PC-3 (cell line): ENCODE measurements at regions not wholly inside any gene's neighbourhood (a gene's known extent, or its start where the extent isn't known, plus 50 kb on each side); places are given as distances from the start of the nearest gene placed in this dataset.

Experiments used
- EZH2 ChIP-seq: fragments of 300-600 bp; sonication (generic); IDR thresholded peaks from one replicate; pipeline ENCODE4 v1.6.1; 2017; ENCODE audit warnings: antibody characterized with exemption, mild to moderate bottlenecking, low read length; ENCODE audit not compliant: unreplicated experiment
- TF ChIP-seq, protein P1 (sequence below): fragments of 300-600 bp; sonication (generic); conservative IDR thresholded peaks from 2 replicates; pipeline ENCODE4 v1.5.1; 2017; ENCODE audit warnings: antibody characterized with exemption, low read depth, mild to moderate bottlenecking, low read length

DNA sequence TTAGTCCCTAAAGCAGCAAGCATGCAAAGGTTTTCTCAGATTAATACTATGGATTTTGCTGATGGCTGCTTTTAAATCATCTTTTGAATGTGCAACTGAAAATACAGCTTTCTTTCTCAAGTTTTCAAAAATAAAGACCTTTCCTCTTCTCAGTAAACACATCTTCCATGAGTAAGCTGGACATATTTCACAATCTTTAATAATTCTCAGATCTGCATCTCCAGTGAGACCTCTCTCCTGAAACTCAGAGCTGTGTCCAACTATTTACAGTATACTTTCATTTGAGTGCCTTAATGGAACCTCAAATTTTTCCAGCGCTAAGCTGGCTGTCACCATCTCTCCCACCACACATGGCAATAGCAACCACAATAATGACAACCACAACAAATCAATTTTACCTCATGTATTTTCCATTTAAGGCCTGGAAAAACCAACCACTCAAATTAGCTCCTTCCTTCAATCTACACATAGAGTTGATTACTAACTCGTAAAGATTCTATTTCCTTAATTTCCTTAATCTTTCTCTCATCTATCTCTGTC, 192.4 kb upstream of the RPL34 start:
- no peak for TF ChIP-seq EZH2
- TF ChIP-seq, protein P1, sequence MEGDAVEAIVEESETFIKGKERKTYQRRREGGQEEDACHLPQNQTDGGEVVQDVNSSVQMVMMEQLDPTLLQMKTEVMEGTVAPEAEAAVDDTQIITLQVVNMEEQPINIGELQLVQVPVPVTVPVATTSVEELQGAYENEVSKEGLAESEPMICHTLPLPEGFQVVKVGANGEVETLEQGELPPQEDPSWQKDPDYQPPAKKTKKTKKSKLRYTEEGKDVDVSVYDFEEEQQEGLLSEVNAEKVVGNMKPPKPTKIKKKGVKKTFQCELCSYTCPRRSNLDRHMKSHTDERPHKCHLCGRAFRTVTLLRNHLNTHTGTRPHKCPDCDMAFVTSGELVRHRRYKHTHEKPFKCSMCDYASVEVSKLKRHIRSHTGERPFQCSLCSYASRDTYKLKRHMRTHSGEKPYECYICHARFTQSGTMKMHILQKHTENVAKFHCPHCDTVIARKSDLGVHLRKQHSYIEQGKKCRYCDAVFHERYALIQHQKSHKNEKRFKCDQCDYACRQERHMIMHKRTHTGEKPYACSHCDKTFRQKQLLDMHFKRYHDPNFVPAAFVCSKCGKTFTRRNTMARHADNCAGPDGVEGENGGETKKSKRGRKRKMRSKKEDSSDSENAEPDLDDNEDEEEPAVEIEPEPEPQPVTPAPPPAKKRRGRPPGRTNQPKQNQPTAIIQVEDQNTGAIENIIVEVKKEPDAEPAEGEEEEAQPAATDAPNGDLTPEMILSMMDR, result no peak
